Cerebellar cortex (tissue), 1 donor: ENCODE measurements at regions not wholly inside any gene's neighbourhood (a gene's known extent, or its start where the extent isn't known, plus 50 kb on each side); places are given as distances from the start of the nearest gene placed in this dataset.

Experiments used
- DNase-seq: peaks from one replicate; pipeline ENCODE4 v3.0.0-alpha.2; 2015; ENCODE audit warnings: low spot score

DNA sequence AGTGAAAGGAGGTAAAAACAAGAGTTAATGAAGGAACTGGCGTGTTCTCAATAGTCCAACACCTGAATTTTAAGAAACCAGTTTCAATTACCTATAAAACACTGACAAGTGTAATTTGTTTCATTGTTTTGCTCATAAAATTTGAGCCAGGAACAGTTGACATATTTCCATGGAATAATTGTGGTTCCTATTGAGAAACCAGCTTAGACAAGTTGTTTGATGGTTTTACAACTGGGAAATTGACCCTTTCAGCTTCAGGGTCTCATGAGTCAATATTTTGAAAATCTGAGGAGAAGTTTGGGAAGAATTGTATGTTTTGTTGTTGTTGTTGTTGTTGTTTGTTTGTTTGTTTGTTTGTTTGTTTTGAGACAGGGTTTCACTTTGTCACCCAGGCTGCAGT lies 69.1 kb upstream of the GADD45A start:
- no peak for DNase-seq

DNA sequence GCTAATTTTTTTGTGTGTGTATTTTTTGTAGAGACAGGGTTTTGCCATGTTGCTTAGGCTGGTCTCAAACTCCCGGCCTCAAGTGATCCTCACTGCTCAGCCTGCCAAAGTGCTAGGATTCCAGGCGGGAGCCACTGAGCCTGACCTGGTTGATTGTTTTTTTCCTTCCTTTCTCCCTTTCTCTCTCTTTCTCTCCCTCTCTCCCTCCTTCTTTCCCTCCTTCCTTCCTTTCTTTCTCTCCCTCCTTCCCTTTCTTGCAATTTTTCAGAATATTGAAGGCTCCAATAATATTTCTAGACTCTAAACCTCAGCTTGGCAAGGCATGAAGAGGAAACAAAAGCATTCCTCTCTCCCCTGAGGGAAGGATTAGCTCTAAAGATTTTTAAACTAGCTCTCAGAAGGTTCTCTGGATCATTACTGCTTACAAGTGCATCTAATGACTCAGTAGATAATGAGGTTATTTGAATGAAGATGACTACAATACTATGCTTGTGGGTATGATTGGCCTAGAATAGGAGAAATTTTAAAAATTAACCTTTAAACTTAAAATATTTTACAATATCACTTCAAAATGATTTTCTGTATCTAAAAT lies 68.5 kb upstream of the GADD45A start:
- DNase-seq, result no peak

DNA sequence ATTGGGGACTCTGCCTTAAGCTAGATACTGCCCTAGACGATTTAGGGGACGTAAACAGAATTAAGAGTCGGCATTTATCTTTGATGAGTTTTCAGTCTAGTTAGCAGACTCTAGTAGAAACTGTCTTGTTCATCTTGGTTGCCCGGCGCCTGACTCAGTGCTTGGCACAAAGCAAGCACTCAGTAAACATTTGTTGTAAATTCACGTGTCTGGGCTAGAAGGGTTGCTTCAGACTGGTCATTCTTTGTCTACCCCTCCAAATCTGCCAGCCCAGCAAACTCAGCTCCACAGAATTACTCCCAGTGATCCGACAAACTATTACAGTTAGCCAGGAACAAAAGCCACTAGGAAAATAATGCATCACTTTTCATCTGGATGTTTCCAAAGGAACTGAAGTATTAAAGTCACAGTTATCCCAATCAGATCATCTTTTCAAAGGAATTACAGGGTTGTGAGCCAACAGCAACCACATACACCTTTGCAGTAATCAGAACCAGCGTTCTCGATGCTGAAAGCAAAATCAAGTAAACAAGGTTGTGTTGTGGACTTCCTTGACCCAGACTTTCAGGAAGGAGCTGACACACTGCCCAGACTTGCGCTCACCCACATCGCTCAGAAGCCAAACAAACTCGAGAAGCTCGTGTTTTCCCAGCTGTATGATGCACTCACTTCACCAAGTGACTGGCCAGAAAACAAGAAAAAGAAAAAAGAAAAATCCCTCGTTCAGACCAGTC lies 66.5 kb upstream of the GADD45A start:
- DNase-seq, result no peak

DNA sequence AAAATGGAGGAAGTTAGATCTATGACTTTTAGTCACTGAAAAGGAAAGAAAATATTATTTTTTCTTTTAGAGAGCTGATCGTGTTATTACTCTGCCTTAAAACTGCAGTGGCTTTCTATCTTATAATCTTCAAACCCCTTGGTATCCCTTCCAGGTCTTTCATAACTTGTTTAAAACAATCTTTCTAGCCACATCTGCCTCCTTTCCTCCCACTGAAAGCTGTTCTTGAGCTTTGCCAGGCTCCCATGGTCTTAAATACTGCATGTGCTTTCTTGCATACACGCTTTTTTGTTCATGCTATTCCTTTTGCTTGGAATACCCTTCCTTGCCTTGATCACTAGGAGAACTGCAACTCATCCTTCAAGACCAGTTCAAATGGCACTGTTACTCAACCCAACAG lies 65.9 kb upstream of the GADD45A start:
- no peak for DNase-seq

DNA sequence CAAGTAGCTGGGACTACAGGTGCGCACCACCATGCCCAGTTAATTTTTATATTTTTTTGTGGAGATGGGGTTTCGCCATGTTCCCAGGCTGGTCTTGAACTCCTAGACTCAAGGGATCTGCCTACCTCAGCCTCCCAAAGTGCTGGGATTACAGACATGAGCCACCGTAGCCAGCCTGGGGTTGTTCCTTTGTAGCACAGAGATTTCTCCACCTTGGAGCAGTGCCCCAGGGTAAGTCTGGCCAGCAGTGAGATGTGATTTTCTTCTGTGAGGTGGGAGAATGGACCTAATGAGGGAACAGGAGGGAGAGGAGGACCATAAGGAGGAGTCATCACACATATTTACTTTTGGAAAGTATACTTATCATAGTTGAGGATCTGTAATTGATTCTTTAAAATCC lies 61.1 kb upstream of the GADD45A start:
- no peak for DNase-seq

DNA sequence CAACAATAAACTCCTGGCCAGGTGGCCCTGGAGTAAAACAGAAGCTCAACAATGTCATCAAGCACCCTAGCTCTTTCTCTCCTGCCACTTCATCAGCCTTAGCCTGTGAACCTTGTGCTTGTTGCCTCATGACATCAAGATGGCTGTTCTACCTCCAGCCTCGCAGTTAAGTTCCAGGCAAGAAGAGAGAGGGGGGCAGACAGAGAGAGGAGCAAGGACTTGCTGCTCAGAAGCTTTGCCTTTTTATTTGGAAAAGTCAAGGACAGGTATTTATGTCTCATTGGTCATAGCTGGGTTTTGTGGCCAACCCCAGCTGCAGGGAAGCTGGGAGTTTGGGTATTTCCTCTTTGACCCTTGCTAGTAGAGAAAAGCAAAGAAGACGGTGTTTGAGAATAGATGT lies 60.3 kb upstream of the GADD45A start:
- no peak for DNase-seq

DNA sequence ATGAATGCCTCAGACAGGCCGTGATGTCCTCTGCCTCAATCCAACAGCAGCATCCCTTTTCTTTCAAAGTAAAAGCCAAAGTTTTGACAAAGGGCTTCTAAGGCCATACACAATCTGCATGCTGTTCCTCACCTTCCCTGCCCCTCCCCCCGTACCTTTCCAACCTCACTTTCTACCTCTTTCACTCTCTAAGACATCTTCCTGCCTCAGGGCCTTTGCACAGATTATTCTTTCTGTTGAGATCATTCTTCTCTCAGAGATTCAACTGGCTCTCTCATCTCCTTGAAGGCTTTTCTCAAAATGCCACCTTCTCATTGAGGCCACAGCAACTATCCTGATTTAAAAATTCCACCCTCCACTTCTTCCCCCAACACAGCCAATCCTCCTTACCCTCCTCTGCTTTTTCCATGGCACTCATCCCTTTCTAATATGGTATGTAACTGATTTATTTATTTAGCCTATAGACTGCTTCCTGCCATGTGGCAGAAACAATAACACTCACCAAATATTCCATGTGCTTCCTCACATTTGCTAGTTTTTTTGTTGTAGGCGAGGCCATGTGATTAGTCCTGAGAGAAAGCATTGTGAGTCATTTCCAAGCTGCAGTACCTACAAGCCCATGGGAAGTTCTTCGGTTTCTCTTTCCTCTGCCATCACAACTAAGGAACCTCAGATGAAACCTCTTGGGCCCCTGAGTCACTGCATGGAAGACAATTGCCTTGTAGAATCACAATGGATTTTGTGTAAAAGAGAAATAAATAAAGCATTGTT lies 58.7 kb upstream of the GADD45A start:
- no peak for DNase-seq

DNA sequence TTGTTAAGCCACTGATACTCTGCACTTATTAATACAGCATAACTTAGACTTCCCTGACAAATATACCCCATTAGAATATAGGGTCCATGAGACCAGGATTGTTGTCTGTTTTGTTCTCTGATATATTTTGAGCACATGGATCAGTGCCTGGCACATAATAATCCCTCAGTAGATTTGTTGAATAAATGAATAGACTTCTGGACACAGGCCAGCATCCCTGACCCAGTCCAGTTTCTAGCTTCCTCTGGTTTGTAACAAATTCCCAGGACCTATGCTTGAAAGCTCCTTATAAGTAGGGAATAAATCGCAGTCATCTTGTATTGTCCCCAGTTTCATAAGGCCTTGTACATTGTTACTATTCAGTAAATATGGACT lies 58.2 kb upstream of the GADD45A start:
- DNase-seq, result no peak

DNA sequence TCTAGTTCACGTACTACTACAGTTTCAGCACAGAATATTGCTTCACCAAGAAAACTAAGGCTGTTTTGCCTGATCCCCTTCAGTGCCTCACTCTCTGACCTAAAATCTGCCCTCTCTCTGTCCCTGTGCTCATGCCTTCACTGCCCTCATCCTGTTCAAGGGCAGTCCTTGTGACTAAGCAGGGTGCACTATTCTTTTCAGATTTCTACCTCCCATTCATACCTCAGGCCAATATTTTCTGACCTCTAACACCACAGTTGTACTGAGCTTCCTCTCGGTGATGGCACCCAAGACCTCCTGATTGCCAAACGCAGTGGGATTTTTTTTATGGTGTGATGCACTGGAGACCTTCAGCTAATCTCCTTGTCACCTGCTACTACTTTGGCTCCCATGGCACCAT lies 57.7 kb upstream of the GADD45A start:
- no peak for DNase-seq

DNA sequence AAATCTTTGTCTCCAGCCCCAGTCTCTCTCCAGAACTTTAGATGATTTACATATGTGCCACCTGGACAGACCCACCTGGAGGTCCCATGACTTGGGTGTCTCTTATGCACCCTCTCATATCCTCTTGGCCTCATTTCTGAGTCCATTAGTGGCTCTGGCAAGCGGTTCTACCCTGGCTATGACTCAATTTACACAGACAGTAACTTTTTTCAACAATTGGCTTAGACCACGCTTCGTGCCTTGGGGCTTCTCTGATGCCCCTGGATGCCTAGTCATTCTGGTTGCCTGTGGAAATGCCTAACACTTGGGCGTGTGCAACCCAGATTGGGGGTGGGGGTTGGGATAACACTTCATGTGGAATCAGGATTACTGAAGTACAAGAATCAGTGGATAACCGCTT lies 57.1 kb upstream of the GADD45A start:
- no peak for DNase-seq

DNA sequence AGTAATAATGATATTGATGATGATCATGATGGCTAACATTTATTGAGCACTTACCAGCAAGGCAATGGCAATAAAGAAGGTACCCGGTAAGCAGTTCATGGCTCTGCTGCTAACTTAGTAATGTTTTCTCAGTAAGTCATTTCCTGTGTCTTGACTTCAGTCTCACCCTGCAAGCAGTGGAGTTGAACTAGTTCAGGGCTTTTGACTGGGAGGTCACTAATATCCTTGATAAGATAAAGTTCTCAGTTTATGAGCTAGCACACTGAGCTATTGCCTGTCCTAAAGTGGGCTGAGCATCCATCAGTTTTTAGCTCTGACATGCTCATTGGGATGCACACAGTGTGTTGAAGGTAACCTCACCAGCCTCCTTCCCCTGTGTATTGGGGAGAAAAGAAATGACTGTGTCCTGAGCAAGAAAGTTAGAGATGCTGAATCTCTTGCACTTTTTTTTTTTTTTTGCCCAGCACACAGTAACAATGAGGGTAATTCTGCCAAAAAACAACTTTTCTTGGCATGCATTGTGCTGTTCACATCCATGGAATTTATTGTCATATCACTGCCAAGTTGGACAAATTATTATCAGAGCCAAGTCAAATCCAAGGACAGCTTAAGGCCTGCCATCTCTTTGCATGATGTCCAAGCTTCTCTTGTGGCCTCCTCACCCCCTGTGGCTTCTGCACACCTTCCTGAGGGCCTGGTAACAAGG lies 55.5 kb upstream of the GADD45A start:
- no peak for DNase-seq

DNA sequence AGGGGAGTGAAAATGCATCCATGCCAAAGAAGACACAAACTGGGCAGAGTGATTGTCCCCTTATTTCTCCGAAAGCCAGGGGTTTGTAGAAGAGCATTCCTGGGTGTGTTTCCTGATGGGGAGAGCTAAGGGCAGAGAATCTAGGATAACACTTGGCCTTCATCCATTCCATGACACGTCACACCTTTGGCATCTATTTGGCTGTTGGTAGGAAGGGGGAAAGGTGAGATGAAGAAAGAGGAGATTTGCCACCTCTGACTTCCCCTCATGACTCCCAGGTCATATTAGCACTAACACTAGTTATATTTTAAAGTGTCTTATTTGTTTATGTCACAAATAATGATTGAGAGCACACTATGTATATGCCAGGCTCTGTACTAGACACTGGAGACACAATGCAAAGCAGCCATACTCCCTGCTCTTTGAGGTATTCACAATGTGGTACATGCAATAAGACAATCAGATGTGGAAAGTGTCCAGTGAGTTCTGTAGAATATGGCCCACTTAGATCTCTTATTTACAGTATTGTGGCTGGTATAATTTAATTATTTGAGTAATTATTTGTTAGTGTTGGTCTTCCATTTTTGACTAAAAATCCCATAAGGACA lies 54.5 kb upstream of the GADD45A start:
- DNase-seq, result no peak

DNA sequence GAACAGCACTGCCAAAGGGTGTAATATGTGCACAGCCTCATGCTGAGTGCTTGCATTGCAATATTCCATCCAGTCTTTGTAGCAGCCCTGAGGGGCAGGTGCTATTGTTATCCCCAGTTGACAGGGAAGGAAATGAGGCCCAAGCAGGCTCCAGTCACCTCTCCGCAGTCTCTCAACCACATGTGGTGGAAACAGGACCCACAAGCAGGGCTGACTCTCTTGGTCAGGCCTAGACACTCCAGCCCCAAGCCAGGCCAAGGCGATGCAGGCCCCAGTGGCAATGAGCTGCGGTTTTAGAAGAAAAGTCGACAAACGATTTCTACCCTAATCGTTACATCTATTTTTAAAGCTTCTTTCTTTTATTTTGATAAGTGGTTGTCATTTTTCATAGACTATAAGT lies 52.6 kb upstream of the GADD45A start:
- no peak for DNase-seq

DNA sequence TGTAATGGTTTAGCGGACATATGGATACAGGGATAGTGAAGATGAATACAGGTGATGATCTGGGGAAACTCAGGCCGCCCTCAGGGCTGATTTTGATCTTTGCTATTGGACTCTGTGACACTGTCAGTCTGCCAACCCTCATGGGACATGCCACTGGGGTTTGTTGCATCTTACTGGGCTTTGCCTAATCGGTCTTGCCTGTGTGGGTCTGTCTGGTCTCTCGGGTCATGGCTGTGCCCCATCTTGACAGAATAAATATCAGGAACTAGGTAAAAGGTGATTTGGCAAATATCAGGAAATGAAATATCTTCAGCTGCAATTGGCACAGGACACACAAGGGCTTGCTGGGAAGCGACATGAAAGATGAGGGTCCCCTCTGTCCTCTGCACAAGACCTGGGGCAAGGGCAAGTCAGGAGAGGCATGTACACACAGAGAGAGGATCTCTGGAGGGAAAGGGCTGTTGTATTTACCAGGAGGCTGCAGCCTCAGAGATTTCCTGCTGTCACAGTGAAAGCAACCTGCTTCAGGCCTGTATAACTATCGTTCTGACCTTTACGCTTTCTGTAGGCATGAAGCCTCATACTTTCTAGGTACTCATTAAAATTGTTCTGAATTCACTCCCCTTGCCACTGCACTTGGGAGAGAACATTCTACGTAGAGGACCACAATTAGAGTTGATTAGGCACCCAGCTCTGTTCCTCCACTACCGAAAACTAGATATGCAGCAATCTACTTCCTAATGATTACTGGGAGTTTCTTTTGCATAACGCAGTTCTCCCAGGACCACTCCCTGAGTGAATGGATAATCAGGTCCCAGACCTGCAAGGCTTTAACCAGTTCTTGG lies 52.0 kb upstream of the GADD45A start:
- no peak for DNase-seq

DNA sequence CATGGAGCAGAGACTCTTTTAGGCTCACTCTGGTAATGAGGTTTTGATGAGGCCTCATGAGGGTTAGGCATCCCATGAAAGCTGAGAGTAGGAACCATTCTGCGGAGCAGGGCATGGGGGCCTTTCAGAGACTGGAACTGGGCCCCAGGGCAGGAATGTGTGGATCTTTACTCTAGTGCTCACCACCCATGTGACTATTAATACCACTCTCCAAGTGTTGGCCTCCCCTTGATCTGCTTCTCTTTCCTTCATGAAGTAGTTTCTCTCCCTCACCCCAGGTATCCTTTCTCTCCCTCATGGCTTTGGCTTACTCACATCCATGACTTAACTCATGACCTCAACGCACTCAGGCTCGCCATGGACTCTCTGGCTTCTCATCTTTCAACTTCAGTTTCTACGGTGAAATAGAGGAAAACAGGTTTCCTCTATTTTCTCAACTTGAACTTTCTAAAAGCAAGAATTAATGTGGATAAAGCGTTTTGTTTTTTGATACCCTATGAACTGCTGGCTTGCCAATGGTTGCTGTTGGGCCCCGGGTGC lies 50.5 kb upstream of the GADD45A start:
- no peak for DNase-seq

DNA sequence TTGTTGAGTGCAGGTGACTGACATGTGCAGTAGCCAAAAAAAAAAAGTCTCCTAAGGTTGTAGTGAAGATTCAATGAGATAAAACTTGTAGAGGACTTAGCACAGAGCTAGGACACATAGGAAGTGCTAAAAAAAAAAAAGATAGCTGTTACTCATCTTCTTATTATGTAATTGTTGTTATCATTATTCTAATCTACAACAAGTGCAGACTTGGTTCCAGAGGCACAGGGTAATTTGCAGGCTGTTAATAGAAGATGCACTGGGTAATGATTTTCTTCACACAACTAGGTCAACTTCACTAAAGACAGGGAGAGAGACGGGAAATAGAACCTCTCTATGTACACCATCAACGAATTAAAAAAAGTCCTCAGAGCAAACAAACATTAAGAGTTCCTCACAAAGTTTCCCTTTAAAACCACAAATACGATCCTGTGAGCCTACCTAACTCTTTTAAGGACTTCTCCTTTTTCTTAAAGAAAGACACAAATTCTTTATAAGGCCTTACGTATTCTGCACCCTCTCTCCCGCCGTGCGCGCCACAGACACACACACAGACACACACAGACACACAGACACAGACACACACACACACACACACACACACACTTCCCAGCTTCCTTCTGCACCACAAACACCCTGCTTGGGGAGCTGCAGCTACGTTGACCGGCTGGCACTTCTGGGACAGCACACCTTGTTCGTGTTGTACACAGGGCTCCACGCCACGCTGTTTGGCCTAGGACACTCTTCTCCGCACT lies 49.8 kb upstream of the GADD45A start:
- no peak for DNase-seq
